GM18858 (cell line): ENCODE measurements at regions not wholly inside any gene's neighbourhood (a gene's known extent, or its start where the extent isn't known, plus 50 kb on each side); places are given as distances from the start of the nearest gene placed in this dataset.
"Not testable (repeated sequence)": the region's sequence is repeated elsewhere in the genome, so short reads cannot be mapped to it uniquely, and the experiment has no call there.

Experiments
- ATAC-seq: cut with Tn5 transposase; IDR thresholded peaks from one replicate; pipeline ENCODE4 v1.9.1; 2021; ENCODE audit not compliant: unreplicated experiment

GRCh38 chr7:37545619-37546534 lies 97.2 kb upstream of the ELMO1 start:
- no peak for ATAC-seq

GRCh38 chr7:37546677-37547076 lies 98.0 kb upstream of the ELMO1 start:
- ATAC-seq: no peak

GRCh38 chr7:37549076-37549931 lies 100.6 kb upstream of the ELMO1 start:
- no peak for ATAC-seq

GRCh38 chr7:37550426-37550825 lies 101.8 kb upstream of the ELMO1 start:
- no peak for ATAC-seq

GRCh38 chr7:37550872-37551271 lies 102.2 kb upstream of the ELMO1 start:
- ATAC-seq: no peak

GRCh38 chr7:37552030-37552429 lies 103.4 kb upstream of the ELMO1 start:
- no peak for ATAC-seq

- not testable (repeated sequence) for ATAC-seq
Observed at GRCh38 chr7:37552439-37552838, 103.8 kb upstream of the ELMO1 start.

GRCh38 chr7:37555528-37555927 lies 106.9 kb upstream of the ELMO1 start:
- no peak for ATAC-seq

- no peak for ATAC-seq
Observed at GRCh38 chr7:37557571-37558209, 109.0 kb upstream of the ELMO1 start.

GRCh38 chr7:37558320-37559096 lies 109.8 kb upstream of the ELMO1 start:
- no peak for ATAC-seq

GRCh38 chr7:37570145-37570544 lies 113.4 kb upstream of the GPR141 start:
- ATAC-seq: no peak

GRCh38 chr7:37571806-37572205 lies 111.8 kb upstream of the GPR141 start:
- no peak for ATAC-seq

- no peak for ATAC-seq
Observed at GRCh38 chr7:37577412-37577811, 106.2 kb upstream of the GPR141 start.

- no peak for ATAC-seq
Observed at GRCh38 chr7:37577901-37578300, 105.7 kb upstream of the GPR141 start.

- ATAC-seq: no peak
Observed at GRCh38 chr7:37578350-37578749, 105.2 kb upstream of the GPR141 start.

GRCh38 chr7:37580376-37580775 lies 103.2 kb upstream of the GPR141 start:
- no peak for ATAC-seq

GRCh38 chr7:37584651-37585463 lies 98.7 kb upstream of the GPR141 start:
- not testable (repeated sequence) for ATAC-seq

GRCh38 chr7:37590824-37591223 lies 92.7 kb upstream of the GPR141 start:
- no peak for ATAC-seq

- no peak for ATAC-seq
Observed at GRCh38 chr7:37592366-37592765, 91.2 kb upstream of the GPR141 start.

GRCh38 chr7:37594602-37595001 lies 89.0 kb upstream of the GPR141 start:
- no peak for ATAC-seq
